K562 (cell line): ENCODE measurements at regions not wholly inside any gene's neighbourhood (a gene's known extent, or its start where the extent isn't known, plus 50 kb on each side); places are given as distances from the start of the nearest gene placed in this dataset.

ENCODE experiments used
- ATF3 ChIP-seq, 2 experiments: fragments of 450-650 bp in 1 of 2; sonication (generic) in 1 of 2; formaldehyde crosslinking in 1 of 2; IDR thresholded peaks in 1 of 2; conservative IDR thresholded peaks in 1 of 2; 2 replicates each; pipeline versions ENCODE4 v1.6.1 to v1.8.1; 2016 to 2023; ENCODE audit warnings: mild to moderate bottlenecking in 2 of 2, moderate library complexity in 2 of 2, inconsistent platforms in 1 of 2, missing genetic modification reagents in 1 of 2
- CTCF ChIP-seq, 3 experiments: IDR thresholded peaks in 2 of 3; conservative IDR thresholded peaks in 1 of 3; 2 replicates each; pipeline ENCODE4 v1.5.1; 2011 to 2012; ENCODE audit warnings: low read length in 3 of 3, mild to moderate bottlenecking in 3 of 3, control low read depth in 2 of 3, improper control_type of control experiment in 1 of 3, inconsistent platforms in 1 of 3, low read depth in 1 of 3, mixed read lengths in 1 of 3, moderate library complexity in 1 of 3; ENCODE audit not compliant: insufficient read depth in 2 of 3
- HNRNPK ChIP-seq: fragments of 200-400 bp; formaldehyde crosslinking; IDR thresholded peaks from one replicate; pipeline ENCODE4 v1.6.1; 2018; ENCODE audit warnings: mild to moderate bottlenecking, low read depth, low read length; ENCODE audit not compliant: poor library complexity, severe bottlenecking
- PRDM10 ChIP-seq: fragments of 450-650 bp; IDR thresholded peaks from 2 replicates; pipeline ENCODE4 v1.6.1; 2018; ENCODE audit not compliant: partially characterized antibody
- RBM39 ChIP-seq: fragments of 200-400 bp; formaldehyde crosslinking; optimal IDR thresholded peaks from 2 replicates; pipeline ENCODE3; 2018; ENCODE audit warnings: low read depth, low read length
- YY1 ChIP-seq, 3 experiments: IDR thresholded peaks; 2 replicates each; pipeline ENCODE4 v1.6.1; 2011; ENCODE audit warnings: low read length in 2 of 3, mild to moderate bottlenecking in 2 of 3, moderate library complexity in 2 of 3, borderline replicate concordance in 1 of 3, control low read depth in 1 of 3, low read depth in 1 of 3; ENCODE audit not compliant: insufficient read depth in 3 of 3, insufficient replicate concordance in 2 of 3, control insufficient read depth in 1 of 3, insufficient read length in 1 of 3; ENCODE audit errors: extremely low read depth in 1 of 3
- ZC3H4 ChIP-seq: sonication (generic); formaldehyde crosslinking; IDR thresholded peaks from 2 replicates; pipeline ENCODE4 v1.9.0; 2021; ENCODE audit warnings: missing genetic modification reagents, borderline replicate concordance

- TF ChIP-seq CTCF (IDR thresholded peaks at IDR 0.05 in 2 of 3, conservative IDR thresholded peaks at IDR 0.05 in 1 of 3; ENCODE audit: insufficient read depth in 2 of 3, low read depth in 1 of 3, low read length in 3 of 3) (no peak), PRDM10 (no peak), YY1 (IDR thresholded peaks at IDR 0.05; ENCODE audit: borderline replicate concordance in 1 of 3, control insufficient read depth in 1 of 3, extremely low read depth in 1 of 3, insufficient read depth in 3 of 3, insufficient read length in 1 of 3, insufficient replicate concordance in 2 of 3, low read depth in 1 of 3, low read length in 2 of 3) (no peak), ZC3H4 (CRISPR knock-in tag) (no peak), ATF3 (IDR thresholded peaks at IDR 0.05) (no peak), ATF3 (CRISPR knock-in tag; conservative IDR thresholded peaks at IDR 0.05) (no peak), HNRNPK (no peak), RBM39 (no peak)
Observed at GRCh38 chr10:78274491-78274890, 240.8 kb downstream of the RPS24 start.
